Stomach (tissue), 8 donors: ENCODE measurements at regions not wholly inside any gene's neighbourhood (a gene's known extent, or its start where the extent isn't known, plus 50 kb on each side); places are given as distances from the start of the nearest gene placed in this dataset.
A peak's percentile ranks its signal among the peaks of the same experiment; 100 is the strongest.

Source experiments
- DNase-seq, 2 donors: peaks; one replicate each; pipeline versions ENCODE4 v3.0.0 to v3.0.0-alpha.2; 2013 to 2019
- H3K27ac ChIP-seq, 5 donors: fragments of 200-600 bp in 4 of 5; sonication (generic) in 4 of 5; one replicate each; pipeline ENCODE4 v1.5.1; 2013 to 2019; ENCODE audit warnings: mild to moderate bottlenecking in 1 of 5, moderate library complexity in 1 of 5
- H3K27me3 ChIP-seq, 3 donors: fragments of 200-600 bp; sonication (generic); one replicate each; pipeline ENCODE4 v1.5.1; 2017 to 2019; ENCODE audit warnings: mixed run types in 1 of 3
- H3K36me3 ChIP-seq, 4 donors: fragments of 200-600 bp; sonication (generic); 1 replicate in 3 of 4; 2 replicates in 1 of 4; pipeline ENCODE4 v1.5.1; 2016 to 2019
- H3K4me1 ChIP-seq, 4 donors: fragments of 200-600 bp; sonication (generic); one replicate each; pipeline ENCODE4 v1.5.1; 2016 to 2019
- H3K4me3 ChIP-seq, 4 donors: fragments of 200-600 bp; sonication (generic) in 3 of 4; one replicate each; pipeline ENCODE4 v1.5.1; 2016 to 2019; ENCODE audit warnings: mild to moderate bottlenecking in 1 of 4
- H3K9me3 ChIP-seq, 4 donors: fragments of 200-600 bp; sonication (generic); one replicate each; pipeline ENCODE4 v1.5.1; 2016 to 2019
- CTCF ChIP-seq, 7 experiments: fragments of 450-650 bp in 4 of 7; fragments of 200-600 bp in 3 of 7; sonication (generic) in 3 of 7; IDR thresholded peaks; one replicate each; pipeline ENCODE4 v1.5.1; 2016 to 2019; ENCODE audit warnings: antibody characterized with exemption in 7 of 7, control low read depth in 2 of 7, mild to moderate bottlenecking in 1 of 7
- EP300 ChIP-seq: sonication (generic); formaldehyde crosslinking; IDR thresholded peaks from one replicate; pipeline ENCODE4 v1.6.1; 2017; ENCODE audit warnings: antibody characterized with exemption
- POLR2A ChIP-seq, 4 donors: fragments of 450-650 bp; IDR thresholded peaks; one replicate each; pipeline ENCODE4 v1.6.1; 2016; ENCODE audit warnings: antibody characterized with exemption in 4 of 4, control low read depth in 2 of 4, mild to moderate bottlenecking in 1 of 4, moderate library complexity in 1 of 4
- POLR2AphosphoS5 ChIP-seq, 3 donors: sonication (generic); formaldehyde crosslinking; IDR thresholded peaks; one replicate each; pipeline ENCODE4 v1.6.1; 2016; ENCODE audit warnings: antibody characterized with exemption in 3 of 3
- WGBS, 5 donors: extraction: QIAGEN DNeasy Blood & Tissue Kit in 3 of 5; methylation state at CpG; one replicate each; pipeline versions ENCODE4 v1.1.5 to v1.1.7; 2013 to 2018; 5-methylcytosine and 5-hydroxymethylcytosine counted together
- intact Hi-C: fragments of 100-400 bp; cut with DNase I; formaldehyde crosslinking; loops from one replicate; pipeline ENCODE4 v1.15.1; 2023; ENCODE audit warnings: low total_unique reads
- donor health status: healthy with polysubstance abuse.
- donor health status: Bipolar disorder and iron deficiency.
- donor health status: healthy.

GRCh38 chr6:166693880-166694279, 66.8 kb upstream of the RPS6KA2 start:
- no peak overlapping the region for H3K27ac ChIP-seq
- no peak for TF ChIP-seq CTCF (IDR thresholded peaks at IDR 0.05)
- TF ChIP-seq POLR2A (IDR thresholded peaks at IDR 0.05), result no peak
- TF ChIP-seq EP300, result no peak
- no peak for TF ChIP-seq POLR2AphosphoS5 (IDR thresholded peaks at IDR 0.05)
- no peak overlapping the region for H3K4me3 ChIP-seq
- no peaks in the 10 kb centered on the region for H3K27me3 ChIP-seq
- intact Hi-C loops, result no loop called here
- H3K36me3 ChIP-seq, result no peaks in the 10 kb centered on the region
- peaks cover 0 to 14% (median 5%) of the 10 kb centered on the region in 4 donors for H3K4me1 ChIP-seq
- no peak for DNase-seq
- H3K9me3 ChIP-seq, result no peaks in the 10 kb centered on the region
- whole genome bisulfite sequencing, 5 donors, result 86 to 95% (median 89%) methylated on average over 7 of the region's 7 CpGs

- WGBS, 5 donors, result 74 to 81% (median 80%) methylated on average over 12 of the region's 12 CpGs
- TF ChIP-seq CTCF (IDR thresholded peaks at IDR 0.05), result no peak
- no peak for TF ChIP-seq POLR2AphosphoS5 (IDR thresholded peaks at IDR 0.05)
- no peak for TF ChIP-seq POLR2A (IDR thresholded peaks at IDR 0.05)
- TF ChIP-seq EP300, result no peak
- Histone ChIP-seq H3K36me3 (no peaks in the 10 kb centered on the region), H3K4me3 (no peak overlapping the region), H3K27ac (no peak overlapping the region), H3K4me1 (peaks cover 0 to 14% (median 7%) of the 10 kb centered on the region in 4 donors), H3K27me3 (no peaks in the 10 kb centered on the region), H3K9me3 (no peaks in the 10 kb centered on the region)
- no peak for DNase-seq
- intact Hi-C loops, result no loop called here
Observed at GRCh38 chr6:166692723-166693302, 65.8 kb upstream of the RPS6KA2 start.

GRCh38 chr6:166691746-166692145, 64.7 kb upstream of the RPS6KA2 start:
- TF ChIP-seq POLR2A (IDR thresholded peaks at IDR 0.05), result no peak
- TF ChIP-seq CTCF (IDR thresholded peaks at IDR 0.05), result no peak
- TF ChIP-seq POLR2AphosphoS5 (IDR thresholded peaks at IDR 0.05), result no peak
- no peak for TF ChIP-seq EP300
- intact Hi-C loops, result no loop called here

GRCh38 chr6:166691199-166691598, 64.1 kb upstream of the RPS6KA2 start:
- no peaks in the 10 kb centered on the region for H3K9me3 ChIP-seq
- 51 to 65% (median 62%) methylated on average over 10 of the region's 10 CpGs for WGBS, 5 donors
- no peak for TF ChIP-seq CTCF (IDR thresholded peaks at IDR 0.05)
- TF ChIP-seq POLR2AphosphoS5 (IDR thresholded peaks at IDR 0.05), result peak in 1 of 3 donors; percentile 58
- no peak overlapping the region for H3K27ac ChIP-seq
- H3K27me3 ChIP-seq, result no peaks in the 10 kb centered on the region
- no peak overlapping the region for H3K4me3 ChIP-seq
- intact Hi-C loops, result no loop called here
- no peaks in the 10 kb centered on the region for H3K36me3 ChIP-seq
- H3K4me1 ChIP-seq, result peaks cover 0 to 21% (median 10%) of the 10 kb centered on the region in 4 donors
- DNase-seq, result peak in 1 of 2 donors; percentile 23

More at GRCh38 chr6:166691746-166692145, 64.7 kb upstream of the RPS6KA2 start:
- H3K27me3 ChIP-seq, result no peaks in the 10 kb centered on the region
- WGBS, 5 donors, result 63 to 74% (median 69%) methylated on average over 7 of the region's 7 CpGs
- no peak overlapping the region for H3K4me3 ChIP-seq
- peaks cover 0 to 21% (median 10%) of the 10 kb centered on the region in 4 donors for H3K4me1 ChIP-seq
- no peaks in the 10 kb centered on the region for H3K9me3 ChIP-seq
- no peak for DNase-seq
- H3K27ac ChIP-seq, result no peak overlapping the region
- H3K36me3 ChIP-seq, result no peaks in the 10 kb centered on the region
